Uterus (tissue), 2 donors: ENCODE measurements at regions not wholly inside any gene's neighbourhood (a gene's known extent, or its start where the extent isn't known, plus 50 kb on each side); places are given as distances from the start of the nearest gene placed in this dataset.

ENCODE experiments used
- POLR2A ChIP-seq, 2 donors: fragments of 450-650 bp; IDR thresholded peaks; one replicate each; pipeline ENCODE4 v1.6.1; 2016; ENCODE audit warnings: antibody characterized with exemption in 2 of 2, mild to moderate bottlenecking in 1 of 2, moderate library complexity in 1 of 2
- TF ChIP-seq, protein P1 (sequence below), 4 experiments: fragments of 200-600 bp in 2 of 4; fragments of 450-650 bp in 2 of 4; sonication (generic) in 2 of 4; IDR thresholded peaks; one replicate each; pipeline ENCODE4 v1.5.1; 2016 to 2019; ENCODE audit warnings: antibody characterized with exemption in 4 of 4, mild to moderate bottlenecking in 2 of 4, moderate library complexity in 1 of 4

- TF ChIP-seq, protein P1, sequence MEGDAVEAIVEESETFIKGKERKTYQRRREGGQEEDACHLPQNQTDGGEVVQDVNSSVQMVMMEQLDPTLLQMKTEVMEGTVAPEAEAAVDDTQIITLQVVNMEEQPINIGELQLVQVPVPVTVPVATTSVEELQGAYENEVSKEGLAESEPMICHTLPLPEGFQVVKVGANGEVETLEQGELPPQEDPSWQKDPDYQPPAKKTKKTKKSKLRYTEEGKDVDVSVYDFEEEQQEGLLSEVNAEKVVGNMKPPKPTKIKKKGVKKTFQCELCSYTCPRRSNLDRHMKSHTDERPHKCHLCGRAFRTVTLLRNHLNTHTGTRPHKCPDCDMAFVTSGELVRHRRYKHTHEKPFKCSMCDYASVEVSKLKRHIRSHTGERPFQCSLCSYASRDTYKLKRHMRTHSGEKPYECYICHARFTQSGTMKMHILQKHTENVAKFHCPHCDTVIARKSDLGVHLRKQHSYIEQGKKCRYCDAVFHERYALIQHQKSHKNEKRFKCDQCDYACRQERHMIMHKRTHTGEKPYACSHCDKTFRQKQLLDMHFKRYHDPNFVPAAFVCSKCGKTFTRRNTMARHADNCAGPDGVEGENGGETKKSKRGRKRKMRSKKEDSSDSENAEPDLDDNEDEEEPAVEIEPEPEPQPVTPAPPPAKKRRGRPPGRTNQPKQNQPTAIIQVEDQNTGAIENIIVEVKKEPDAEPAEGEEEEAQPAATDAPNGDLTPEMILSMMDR (IDR thresholded peaks at IDR 0.05) = no peak
- TF ChIP-seq POLR2A (IDR thresholded peaks at IDR 0.05) = no peak
These were observed 540.5 kb downstream of the BTBD3 start for GRCh38 chr20:12458241-12458640.
